ENCODE measurements at regions not wholly inside any gene's neighbourhood (a gene's known extent, or its start where the extent isn't known, plus 50 kb on each side); places are given as distances from the start of the nearest gene placed in this dataset.

- no peak for TF ChIP-seq BHLHE40 (IDR thresholded peaks at IDR 0.05; ENCODE audit: low read depth, low read length)
- no peak for TF ChIP-seq CTCF (conservative IDR thresholded peaks at IDR 0.05; ENCODE audit: low read depth, low read length)
- no peak for TF ChIP-seq RFX5 (IDR thresholded peaks at IDR 0.05; ENCODE audit: low read depth, low read length)
- TF ChIP-seq CEBPB (IDR thresholded peaks at IDR 0.05; ENCODE audit: low read depth, low read length), result no peak
- TF ChIP-seq SMC3 (IDR thresholded peaks at IDR 0.05; ENCODE audit: low read depth, low read length), result no peak
- no peak for TF ChIP-seq POLR2A (IDR thresholded peaks at IDR 0.05; ENCODE audit: low read depth, low read length)
- no peak for TF ChIP-seq MAFK (IDR thresholded peaks at IDR 0.05; ENCODE audit: low read depth, low read length)
- TF ChIP-seq RCOR1 (IDR thresholded peaks at IDR 0.05; ENCODE audit: insufficient replicate concordance, low read length), result no peak
- no peak for TF ChIP-seq ELK1 (IDR thresholded peaks at IDR 0.05; ENCODE audit: borderline replicate concordance, low read depth, low read length)
- no peak for TF ChIP-seq RAD21 (IDR thresholded peaks at IDR 0.05; ENCODE audit: low read length)
Measured at GRCh38 chr13:105311094-105311493, 1224.4 kb downstream of the EFNB2 start.

All from IMR-90 (cell line).